Activated CD4-positive, alpha-beta T cell treated with anti-CD3 and anti-CD28 coated beads for 4 hours (primary cell): ENCODE measurements at regions not wholly inside any gene's neighbourhood (a gene's known extent, or its start where the extent isn't known, plus 50 kb on each side); places are given as distances from the start of the nearest gene placed in this dataset.

ENCODE experiments used
- DNase-seq, 2 donors: peaks; one replicate each; pipeline ENCODE4 v3.0.0-alpha.2; 2020

- no peak for DNase-seq
These were observed 51.7 kb upstream of the RET start for GRCh38 chr10:43024942-43025700.

GRCh38 chr10:43026039-43026973 lies 50.6 kb upstream of the RET start:
- DNase-seq: no peak
